HG03060 (cell line): ENCODE measurements at regions not wholly inside any gene's neighbourhood (a gene's known extent, or its start where the extent isn't known, plus 50 kb on each side); places are given as distances from the start of the nearest gene placed in this dataset.

Source experiments
- ATAC-seq: cut with Tn5 transposase; IDR thresholded peaks from one replicate; pipeline ENCODE4 v1.9.1; 2021; ENCODE audit warnings: low read depth, moderate number of reproducible peaks; ENCODE audit not compliant: unreplicated experiment

GRCh38 chr13:69579351-69579750 is 528.3 kb upstream of the ATXN8OS start:
- no peak for ATAC-seq

DNA sequence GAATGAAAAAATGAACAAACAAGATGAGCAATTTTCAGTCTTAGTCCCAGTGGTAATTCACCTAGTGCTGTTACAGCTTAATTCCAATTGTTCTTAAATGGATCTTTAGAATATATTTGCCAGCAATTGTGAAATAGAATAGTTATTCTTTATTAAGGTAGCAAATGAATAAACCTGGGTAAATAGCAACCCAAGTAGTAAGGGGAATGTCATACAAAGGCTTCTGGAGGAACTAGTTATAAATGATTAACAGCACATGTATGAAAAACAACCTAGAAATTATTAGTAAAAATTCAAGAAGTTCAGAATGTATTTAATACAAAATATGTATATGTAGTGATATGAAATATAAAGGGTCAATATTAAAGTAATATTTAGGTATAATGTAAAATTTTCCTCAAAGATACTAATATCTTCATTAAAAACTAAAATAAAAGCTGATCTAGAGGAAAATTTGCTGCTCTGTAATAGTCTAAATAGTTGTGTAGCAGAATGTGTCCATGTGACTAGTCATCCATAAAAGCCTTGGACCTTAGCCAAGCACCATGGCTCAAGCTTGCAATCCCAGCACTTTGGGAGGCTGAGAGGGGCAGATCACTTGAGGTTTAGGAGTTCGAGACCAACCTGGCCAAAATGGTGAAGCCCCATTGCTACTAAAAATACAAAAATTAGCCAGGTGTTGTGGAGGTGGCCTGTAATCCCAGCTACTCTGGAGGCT is 535.9 kb upstream of the ATXN8OS start:
- no peak for ATAC-seq

- ATAC-seq: no peak
Observed at GRCh38 chr13:69567514-69567913, 540.1 kb upstream of the ATXN8OS start.

- ATAC-seq: no peak
Observed at GRCh38 chr13:69566104-69566716, 541.4 kb upstream of the ATXN8OS start.

- no peak for ATAC-seq
Observed at GRCh38 chr13:69565334-69565733, 542.3 kb upstream of the ATXN8OS start.

DNA sequence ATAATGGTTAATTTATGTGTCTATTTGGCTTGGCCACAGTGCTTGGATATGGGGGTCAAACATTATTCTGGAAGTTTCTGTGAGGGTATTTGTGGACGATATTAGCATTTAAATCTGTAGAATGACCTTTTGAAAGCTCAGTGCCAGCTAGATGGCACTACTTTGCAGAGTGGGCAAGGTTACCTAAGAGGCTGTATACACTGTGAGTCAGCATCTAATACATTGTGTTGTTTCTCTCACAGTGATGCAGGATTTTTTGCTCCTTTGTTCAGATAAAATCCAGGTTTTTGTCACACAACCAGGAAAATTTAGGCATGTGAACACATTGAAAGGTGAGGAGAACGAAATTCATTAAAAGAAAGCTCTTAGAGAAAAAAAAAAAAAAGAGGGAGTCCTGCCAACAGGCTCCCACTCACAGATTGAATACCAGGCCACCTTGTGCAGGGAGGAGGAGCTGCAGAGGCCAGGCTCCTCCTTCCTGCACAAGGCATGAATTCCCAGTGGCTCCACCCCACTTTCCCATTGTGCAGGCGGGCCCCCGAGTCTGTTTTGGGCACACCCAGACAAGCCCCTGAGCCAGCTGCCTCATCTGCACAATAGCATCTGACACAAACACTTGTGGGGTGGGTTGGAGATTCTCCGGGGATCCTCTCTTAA is 551.0 kb upstream of the ATXN8OS start:
- no peak for ATAC-seq

DNA sequence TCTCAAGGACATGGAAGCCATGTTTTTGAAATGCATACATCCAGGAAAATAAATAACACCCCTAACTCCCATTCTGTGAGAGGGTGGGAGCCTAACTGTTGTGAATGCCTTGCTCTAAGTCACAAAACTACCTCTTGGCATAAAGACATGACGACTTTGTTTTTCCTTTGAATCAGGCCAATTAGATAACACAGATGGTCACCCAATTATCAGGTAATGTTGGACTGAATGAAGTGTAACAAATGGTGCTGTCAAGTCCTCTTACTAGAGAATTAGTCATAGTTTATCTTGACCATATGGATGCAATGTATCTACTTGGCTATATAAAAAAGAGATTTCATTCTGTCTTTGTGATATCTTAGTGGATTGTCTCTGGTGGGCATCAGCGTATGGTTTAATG is 553.6 kb upstream of the ATXN8OS start:
- ATAC-seq: no peak

GRCh38 chr13:69551193-69551592 is 556.4 kb upstream of the ATXN8OS start:
- no peak for ATAC-seq

- no peak for ATAC-seq
Observed at GRCh38 chr13:69547780-69548179, 559.8 kb upstream of the ATXN8OS start.

GRCh38 chr13:69545551-69545950 is 562.1 kb upstream of the ATXN8OS start:
- no peak for ATAC-seq

GRCh38 chr13:69524459-69525150 is 583.0 kb upstream of the ATXN8OS start:
- no peak for ATAC-seq

GRCh38 chr13:69496981-69497380 is 610.6 kb upstream of the ATXN8OS start:
- no peak for ATAC-seq

- ATAC-seq: no peak
Observed at GRCh38 chr13:69495096-69495495, 612.5 kb upstream of the ATXN8OS start.

DNA sequence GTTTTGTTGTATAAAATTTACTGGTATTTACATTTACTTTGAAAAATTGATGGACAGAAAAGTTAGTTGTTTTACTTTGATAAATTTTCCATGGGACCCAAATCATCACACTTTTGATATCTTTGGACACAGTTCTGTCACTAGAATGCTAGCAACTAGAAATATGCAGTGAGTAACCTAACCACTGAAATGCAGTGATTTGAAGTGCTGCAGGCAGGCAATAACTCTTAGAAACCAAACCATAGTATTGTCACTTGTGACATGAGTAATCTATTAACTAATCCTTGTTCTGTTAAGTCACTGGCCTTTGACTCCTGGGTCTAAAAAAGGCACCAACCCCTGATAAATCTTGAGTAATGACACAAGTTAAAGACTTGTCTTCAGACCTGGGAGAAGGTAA is 620.0 kb upstream of the ATXN8OS start:
- ATAC-seq: no peak

- ATAC-seq: no peak
Observed at GRCh38 chr13:69485991-69486592, 621.5 kb upstream of the ATXN8OS start.

GRCh38 chr13:69477451-69477850 is 630.2 kb upstream of the ATXN8OS start:
- no peak for ATAC-seq

DNA sequence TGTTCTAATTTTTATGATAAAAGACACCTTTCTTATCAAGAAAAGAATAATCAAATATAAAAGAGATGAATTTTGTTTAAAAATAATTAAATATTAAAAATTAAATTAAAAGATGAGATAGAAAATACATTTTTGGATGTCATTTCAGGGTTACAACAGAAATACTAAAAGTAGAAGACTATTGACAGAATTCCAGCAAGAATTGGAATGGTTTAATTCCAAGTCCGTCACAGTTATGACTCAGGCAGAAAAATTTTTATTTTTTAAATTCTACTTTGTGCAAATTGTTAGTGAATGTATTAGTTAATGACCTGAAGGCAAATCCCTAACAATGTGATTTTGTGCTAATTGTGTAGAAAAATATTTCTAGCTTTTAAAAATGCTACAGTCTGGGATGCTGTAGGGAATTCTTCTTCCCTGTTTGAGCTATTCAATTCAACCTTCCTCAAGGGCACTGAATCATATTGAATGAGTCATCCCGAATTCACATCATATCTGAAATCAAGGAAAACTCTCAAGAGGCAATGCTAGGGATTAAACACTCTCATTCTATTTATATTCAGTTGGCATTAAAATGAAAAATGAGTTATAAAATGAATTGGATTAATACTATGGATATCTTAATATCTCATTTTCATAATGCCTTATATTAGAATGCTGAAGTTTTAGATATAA is 633.5 kb upstream of the ATXN8OS start:
- ATAC-seq: no peak

DNA sequence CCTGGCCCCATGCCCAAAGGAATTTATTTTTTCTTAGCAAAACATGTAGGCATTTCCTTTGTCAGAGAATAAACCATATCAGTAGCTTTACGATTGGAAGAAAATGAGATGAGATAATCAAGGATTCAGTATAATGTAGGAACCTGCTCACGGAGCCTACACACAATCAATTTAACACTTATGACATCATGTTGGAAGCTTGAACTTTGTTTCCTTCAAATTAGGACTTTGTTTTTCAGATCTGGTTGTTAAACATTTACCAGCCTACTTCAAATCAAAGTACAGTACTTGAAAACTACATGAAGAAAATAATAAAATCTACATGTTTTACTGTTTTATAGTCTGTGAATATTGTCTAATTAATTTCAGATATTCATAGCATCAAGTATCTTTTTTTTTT is 639.0 kb upstream of the ATXN8OS start:
- ATAC-seq: no peak

DNA sequence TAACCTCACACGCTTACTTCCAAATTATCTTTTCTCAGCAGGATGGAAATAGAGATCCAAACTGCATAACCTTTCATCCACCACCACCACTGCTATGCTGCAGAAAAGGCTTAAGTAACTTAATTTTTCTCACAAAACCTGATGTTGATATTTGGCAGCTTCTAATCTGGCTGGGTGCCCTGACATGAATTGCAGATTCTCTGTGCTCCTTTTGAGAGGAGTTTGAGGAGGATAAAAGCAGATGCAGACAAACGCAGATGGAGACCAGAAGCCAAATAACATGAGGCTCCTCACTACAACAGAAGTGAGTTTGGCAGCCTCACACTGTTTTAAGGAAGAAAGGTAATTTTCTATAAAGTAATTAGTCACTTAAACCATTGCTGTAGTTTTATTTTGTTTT is 646.2 kb upstream of the ATXN8OS start:
- no peak for ATAC-seq

GRCh38 chr13:69459346-69459745 is 648.3 kb upstream of the ATXN8OS start:
- no peak for ATAC-seq
